K562 (cell line): ENCODE measurements at regions not wholly inside any gene's neighbourhood (a gene's known extent, or its start where the extent isn't known, plus 50 kb on each side); places are given as distances from the start of the nearest gene placed in this dataset.

Experiments
- ATAC-seq: fragments of 200-7000 bp; cut with Tn5 transposase; 3 replicates; pipeline ENCODE4 v1.9.1; 2020; ENCODE audit warnings: moderate library complexity
- BruUV-seq: library from RNA; stranded (reverse); fragments of 400-500 nt; replicated peaks from 2 replicates; lab custom pipeline; 2021; lab: Mats Ljungman, UMichigan
- CTCF ChIA-PET: fragments of 300-600 bp; formaldehyde crosslinking; extraction: SDS; loops from one replicate; lab custom pipeline; 2021; ENCODE audit warnings: low intra/inter-chr PET ratio; lab: Yijun Ruan, JAX
- POLR2A ChIA-PET: fragments of 300-600, 350-650 bp; sonication (Branson Sonifier 250); formaldehyde crosslinking; extraction: SDS; loops from one replicate; lab custom pipeline; 2021; ENCODE audit warnings: antibody characterized with exemption, inconsistent platforms; lab: Yijun Ruan, JAX
- DNase-seq, 4 experiments: peaks; one replicate each; pipeline versions ENCODE4 v3.0.0 to v3.0.0-alpha.2; 2011 to 2018; ENCODE audit warnings: low spot score in 3 of 4, mixed read lengths in 3 of 4; ENCODE audit errors: extremely low read depth in 1 of 4
- FAIRE-seq: peaks from 2 replicates; lab custom pipeline; 2011; peaks lifted over from hg19 to GRCh38; lab: Jason Lieb, UNC
- H2AFZ ChIP-seq: 2 replicates; pipeline ENCODE4 v1.6.0; 2011; ENCODE audit warnings: low read depth, low read length, control low read depth, inconsistent platforms
- H3K27ac ChIP-seq: fragments of 200-600 bp; 3 replicates; pipeline ENCODE4 v1.8.0; 2011; ENCODE audit warnings: low read depth, mild to moderate bottlenecking, control low read depth, inconsistent platforms, low read length, moderate library complexity, mixed read lengths; ENCODE audit errors: extremely low read depth
- H3K27me3 ChIP-seq, 2 experiments: fragments of 300-600 bp in 1 of 2; 2 replicates in 1 of 2; 3 replicates in 1 of 2; pipeline versions ENCODE4 v1.6.0 to v1.8.0; 2011; ENCODE audit warnings: inconsistent platforms in 2 of 2, low read length in 2 of 2, mild to moderate bottlenecking in 1 of 2, mixed read lengths in 1 of 2, moderate library complexity in 1 of 2; ENCODE audit not compliant: control insufficient read depth in 2 of 2, insufficient read depth in 2 of 2
- H3K36me3 ChIP-seq: fragments of 300-600 bp; 3 replicates; pipeline ENCODE4 v1.8.0; 2011; ENCODE audit warnings: mild to moderate bottlenecking, low read length, inconsistent platforms; ENCODE audit not compliant: control insufficient read depth, insufficient read depth
- H3K4me1 ChIP-seq, 2 experiments: fragments of 200-600 bp in 1 of 2; replicated peaks in 1 of 2; 2 replicates in 1 of 2; 3 replicates in 1 of 2; pipeline versions ENCODE4 v1.5.1 to v1.8.0; 2011; ENCODE audit warnings: inconsistent platforms in 2 of 2, low read length in 2 of 2, mild to moderate bottlenecking in 1 of 2, mixed read lengths in 1 of 2, moderate library complexity in 1 of 2; ENCODE audit not compliant: control insufficient read depth in 2 of 2, insufficient read depth in 2 of 2
- H3K4me2 ChIP-seq: 2 replicates; pipeline ENCODE4 v1.6.1; 2011; ENCODE audit warnings: low read length, control low read depth, inconsistent platforms, mixed read lengths; ENCODE audit not compliant: insufficient read depth
- H3K4me3 ChIP-seq: fragments of 200-600 bp; sonication (generic), shearing (Covaris generic); 2 replicates; pipeline ENCODE4 v1.5.1; 2016; ENCODE audit warnings: control low read depth, inconsistent platforms
- H3K79me2 ChIP-seq: fragments of 200-600 bp; 3 replicates; pipeline ENCODE4 v1.8.0; 2011; ENCODE audit warnings: low read length, inconsistent platforms; ENCODE audit not compliant: control insufficient read depth, insufficient read depth
- H3K9ac ChIP-seq, 2 experiments: 2 replicates each; pipeline versions ENCODE4 v1.6.0 to v1.6.1; 2011; ENCODE audit warnings: low read depth in 2 of 2, low read length in 2 of 2, control low read depth in 1 of 2, inconsistent platforms in 1 of 2, mild to moderate bottlenecking in 1 of 2, mixed read lengths in 1 of 2; ENCODE audit not compliant: insufficient read depth in 1 of 2
- H3K9me1 ChIP-seq: one replicate; pipeline ENCODE4 v1.6.0; 2011; ENCODE audit warnings: inconsistent platforms, mild to moderate bottlenecking, low read length, moderate library complexity; ENCODE audit not compliant: control insufficient read depth, insufficient read depth
- H3K9me3 ChIP-seq: replicated peaks from 2 replicates; pipeline ENCODE4 v1.5.1; 2011; ENCODE audit warnings: low read depth, low read length, inconsistent platforms; ENCODE audit not compliant: control insufficient read depth, insufficient read depth
- H4K20me1 ChIP-seq: replicated peaks from 2 replicates; pipeline ENCODE4 v1.6.1; 2011; ENCODE audit warnings: low read length, inconsistent platforms, mixed read lengths; ENCODE audit not compliant: control insufficient read depth, insufficient read depth
- ARHGAP35 ChIP-seq: fragments of 450-650 bp; IDR thresholded peaks from 2 replicates; pipeline ENCODE4 v1.6.1; 2018; ENCODE audit not compliant: partially characterized antibody
- BCOR ChIP-seq: fragments of 450-650 bp; IDR thresholded peaks from 2 replicates; pipeline ENCODE4 v1.6.1; 2016
- CXXC5 ChIP-seq: fragments of 250-450 bp; sonication (Bioruptor Pico); IDR thresholded peaks from 2 replicates; pipeline ENCODE4 v1.8.0; 2022; ENCODE audit warnings: inconsistent platforms, mild to moderate bottlenecking, moderate library complexity
- EHMT2 ChIP-seq: fragments of 450-650 bp; IDR thresholded peaks from 2 replicates; pipeline ENCODE4 v1.6.1; 2018; ENCODE audit warnings: antibody characterized with exemption
- FOXA3 ChIP-seq, 2 experiments: fragments of 450-650 bp in 1 of 2; sonication (generic) in 1 of 2; formaldehyde crosslinking; IDR thresholded peaks in 1 of 2; conservative IDR thresholded peaks in 1 of 2; 2 replicates each; pipeline versions ENCODE4 v1.4.0 to v1.8.0; 2020 to 2022; ENCODE audit warnings: mild to moderate bottlenecking in 2 of 2, missing genetic modification reagents in 1 of 2
- GABPB2 ChIP-seq: fragments of 250-450 bp; sonication (Bioruptor Pico); conservative IDR thresholded peaks from 2 replicates; pipeline ENCODE4 v1.5.1; 2021; ENCODE audit warnings: mild to moderate bottlenecking
- HIVEP1 ChIP-seq: fragments of 250-450 bp; sonication (Bioruptor Pico); IDR thresholded peaks from 2 replicates; pipeline ENCODE4 v1.4.0; 2020; ENCODE audit warnings: mild to moderate bottlenecking
- HMG20A ChIP-seq: fragments of 450-650 bp; formaldehyde crosslinking; conservative IDR thresholded peaks from 2 replicates; pipeline ENCODE4 v1.4.0; 2020; ENCODE audit warnings: mild to moderate bottlenecking, mixed read lengths
- IRF9 ChIP-seq: fragments of 450-650 bp; IDR thresholded peaks from 2 replicates; pipeline ENCODE4 v1.6.1; 2016; ENCODE audit warnings: missing biosample characterization, missing genetic modification characterization
- MTA1 ChIP-seq: fragments of 450-650 bp; IDR thresholded peaks from 2 replicates; pipeline ENCODE4 v1.6.1; 2017; ENCODE audit warnings: borderline replicate concordance
- MXI1 ChIP-seq: IDR thresholded peaks from 2 replicates; pipeline ENCODE4 v1.6.1; 2011; ENCODE audit warnings: low read depth, mild to moderate bottlenecking, improper control_type of control experiment, low read length
- MYNN ChIP-seq, 2 experiments: sonication (generic); formaldehyde crosslinking in 1 of 2; IDR thresholded peaks; 2 replicates each; pipeline versions ENCODE4 v1.5.0 to v1.6.1; 2016 to 2020; ENCODE audit warnings: antibody characterized with exemption in 1 of 2, missing genetic modification reagents in 1 of 2
- SAFB ChIP-seq: fragments of 200-400 bp; formaldehyde crosslinking; IDR thresholded peaks from 2 replicates; pipeline ENCODE4 v1.6.1; 2017; ENCODE audit warnings: low read depth, low read length, borderline replicate concordance
- SP1 ChIP-seq: sonication (generic); formaldehyde crosslinking; IDR thresholded peaks from 2 replicates; pipeline ENCODE4 v1.8.1; 2022; ENCODE audit warnings: mild to moderate bottlenecking, missing genetic modification reagents
- TRIM24 ChIP-seq, 2 experiments: fragments of 450-650 bp; IDR thresholded peaks; 2 replicates each; pipeline ENCODE4 v1.6.1; 2016
- TSC22D4 ChIP-seq: fragments of 450-650 bp; IDR thresholded peaks from 2 replicates; pipeline ENCODE4 v1.6.1; 2016; ENCODE audit warnings: missing genetic modification characterization, missing biosample characterization, control low read depth
- ZNF274 ChIP-seq: IDR thresholded peaks from 2 replicates; pipeline ENCODE4 v1.6.1; 2011; ENCODE audit warnings: low read depth, mild to moderate bottlenecking, low read length, moderate library complexity, borderline replicate concordance
- ZNF589 ChIP-seq: fragments of 200-800 bp; sonication (Bioruptor generic); IDR thresholded peaks from 2 replicates; pipeline ENCODE4 v1.6.1; 2016; ENCODE audit warnings: low read depth, missing genetic modification characterization, missing compliant biosample characterization
- WGBS: fragments of 100-300 bp; shearing (Covaris generic); methylation state at CpG from one replicate; pipeline ENCODE4 v1.1.6; 2016; ENCODE audit warnings: low coverage, mixed read lengths; ENCODE audit not compliant: insufficient coverage; ENCODE audit errors: missing lambda C conversion rate; 5-methylcytosine and 5-hydroxymethylcytosine counted together
- in situ Hi-C: fragments of 300-500 bp; cut with MboI; formaldehyde crosslinking; loops from 4 replicates; pipeline ENCODE4 v1.15.0; 2018; ENCODE audit warnings: inconsistent platforms, mixed read lengths
- intact Hi-C: fragments of 100-400 bp; cut with micrococcal nuclease; formaldehyde crosslinking; loops from 2 replicates; pipeline ENCODE4 v1.14.2; 2022

- WGBS, result 0% methylated on average over 5 of the region's 5 CpGs
- Histone ChIP-seq H3K9me3 (no peaks in the 10 kb centered on the region), H3K9me1 (no peaks in the 10 kb centered on the region), H3K4me1 (no peaks in the 10 kb centered on the region), H3K4me3 (no peak overlapping the region), H3K4me2 (no peak overlapping the region), H3K79me2 (no peaks in the 10 kb centered on the region), H3K27ac (no peak overlapping the region), H4K20me1 (no peaks in the 10 kb centered on the region; the same call in 1 of the 2 replicates), H2AFZ (no peak overlapping the region), H3K9ac (no peak overlapping the region), H3K27me3 (no peaks in the 10 kb centered on the region), H3K36me3 (no peaks in the 10 kb centered on the region)
- TF ChIP-seq FOXA3 (CRISPR knock-in tag; conservative IDR thresholded peaks at IDR 0.05 in 1 of 2, IDR thresholded peaks at IDR 0.05 in 1 of 2), result no peak
- no peak for TF ChIP-seq TSC22D4 (tag)
- TF ChIP-seq CXXC5, result no peak
- no peak for TF ChIP-seq MYNN (IDR thresholded peaks at IDR 0.05)
- TF ChIP-seq MYNN (CRISPR knock-in tag; IDR thresholded peaks at IDR 0.05), result no peak
- in situ Hi-C loops (no loop called here), intact Hi-C loops (no loop called here)
- CTCF ChIA-PET, result no interaction called here
- DNase-seq (no peak), FAIRE-seq (no peak), ATAC-seq (no peak)
- BruUV-seq, result no TSS peak
- POLR2A ChIA-PET, result interaction anchor here (1.3 kb wide), 1 partner anchor 16 kb away, joined by 4 read pairs; no protein-coding TSS in a partner anchor
Measured at GRCh38 chr20:39108746-39109145, 146.6 kb downstream of the DHX35 start.

- WGBS, result 7% methylated on average over 5 of the region's 5 CpGs
- Histone ChIP-seq H3K79me2 (no peaks in the 10 kb centered on the region), H3K4me1 (no peaks in the 10 kb centered on the region), H2AFZ (no peak overlapping the region), H4K20me1 (no peaks in the 10 kb centered on the region; the same call in 1 of the 2 replicates), H3K4me2 (no peak overlapping the region), H3K9ac (no peak overlapping the region), H3K9me3 (no peaks in the 10 kb centered on the region), H3K4me3 (no peak overlapping the region), H3K27ac (no peak overlapping the region), H3K36me3 (no peaks in the 10 kb centered on the region), H3K27me3 (no peaks in the 10 kb centered on the region; a peak in 1 of 5 replicates), H3K9me1 (no peaks in the 10 kb centered on the region)
- ChIA-PET POLR2A (interaction anchor here (0.5 to 1.3 kb wide), 5 partner anchors 17 to 1283 kb away, joined by 3 to 4 read pairs (median 3); no protein-coding TSS in a partner anchor), CTCF (no interaction called here)
- in situ Hi-C loops, result no loop called here
- BruUV-seq, result no TSS peak
- FAIRE-seq (no peak), ATAC-seq (no peak), DNase-seq (no peak)
- intact Hi-C loops, result no loop called here
- TF ChIP-seq IRF9 (tag) (no peak), MXI1 (no peak), BCOR (no peak), ZNF589 (CRISPR knock-in tag) (no peak), HIVEP1 (no peak), EHMT2 (no peak), HMG20A (no peak), TRIM24 (IDR thresholded peaks at IDR 0.05) (no peak), SP1 (CRISPR knock-in tag) (no peak), SAFB (no peak), ARHGAP35 (no peak), GABPB2 (CRISPR knock-in tag) (no peak), ZNF274 (no peak), MTA1 (no peak)
Measured at GRCh38 chr20:39107741-39108140, 145.6 kb downstream of the DHX35 start.
